C4-2B (cell line): ENCODE measurements at regions not wholly inside any gene's neighbourhood (a gene's known extent, or its start where the extent isn't known, plus 50 kb on each side); places are given as distances from the start of the nearest gene placed in this dataset.

Source experiments
- ZFX ChIP-seq: fragments of 450-650 bp; IDR thresholded peaks from 2 replicates; pipeline ENCODE4 v1.6.1; 2017
- TF ChIP-seq, protein P1 (sequence below): fragments of 450-650 bp; conservative IDR thresholded peaks from 2 replicates; pipeline ENCODE4 v1.5.1; 2017; ENCODE audit warnings: mild to moderate bottlenecking

DNA sequence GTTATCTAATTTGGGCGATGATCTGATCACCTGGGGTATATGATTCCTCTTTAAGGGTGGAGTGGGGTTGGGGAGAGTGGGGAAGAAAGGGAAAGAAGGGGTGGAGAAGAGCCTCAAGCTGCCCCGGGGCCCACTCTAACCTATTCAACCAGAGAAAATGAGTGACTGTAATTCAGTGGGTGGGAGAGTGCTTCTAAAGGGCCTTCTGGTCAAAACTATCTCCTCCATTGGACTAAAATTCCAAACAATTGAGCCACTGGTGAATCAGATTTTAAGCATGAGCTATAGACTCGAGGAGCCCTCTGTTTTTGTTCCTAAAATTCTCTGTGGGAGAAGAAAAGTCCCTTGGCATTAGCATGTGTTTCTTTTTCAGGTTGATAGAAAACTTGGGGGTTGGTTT is 296.8 kb downstream of the CLIC5 start:
- TF ChIP-seq, protein P1, sequence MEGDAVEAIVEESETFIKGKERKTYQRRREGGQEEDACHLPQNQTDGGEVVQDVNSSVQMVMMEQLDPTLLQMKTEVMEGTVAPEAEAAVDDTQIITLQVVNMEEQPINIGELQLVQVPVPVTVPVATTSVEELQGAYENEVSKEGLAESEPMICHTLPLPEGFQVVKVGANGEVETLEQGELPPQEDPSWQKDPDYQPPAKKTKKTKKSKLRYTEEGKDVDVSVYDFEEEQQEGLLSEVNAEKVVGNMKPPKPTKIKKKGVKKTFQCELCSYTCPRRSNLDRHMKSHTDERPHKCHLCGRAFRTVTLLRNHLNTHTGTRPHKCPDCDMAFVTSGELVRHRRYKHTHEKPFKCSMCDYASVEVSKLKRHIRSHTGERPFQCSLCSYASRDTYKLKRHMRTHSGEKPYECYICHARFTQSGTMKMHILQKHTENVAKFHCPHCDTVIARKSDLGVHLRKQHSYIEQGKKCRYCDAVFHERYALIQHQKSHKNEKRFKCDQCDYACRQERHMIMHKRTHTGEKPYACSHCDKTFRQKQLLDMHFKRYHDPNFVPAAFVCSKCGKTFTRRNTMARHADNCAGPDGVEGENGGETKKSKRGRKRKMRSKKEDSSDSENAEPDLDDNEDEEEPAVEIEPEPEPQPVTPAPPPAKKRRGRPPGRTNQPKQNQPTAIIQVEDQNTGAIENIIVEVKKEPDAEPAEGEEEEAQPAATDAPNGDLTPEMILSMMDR = no peak
- TF ChIP-seq ZFX = no peak
